ENCODE measurements at regions not wholly inside any gene's neighbourhood (a gene's known extent, or its start where the extent isn't known, plus 50 kb on each side); places are given as distances from the start of the nearest gene placed in this dataset.
"Not testable (repeated sequence)": the region's sequence is repeated elsewhere in the genome, so short reads cannot be mapped to it uniquely, and the experiment has no call there.

DNA sequence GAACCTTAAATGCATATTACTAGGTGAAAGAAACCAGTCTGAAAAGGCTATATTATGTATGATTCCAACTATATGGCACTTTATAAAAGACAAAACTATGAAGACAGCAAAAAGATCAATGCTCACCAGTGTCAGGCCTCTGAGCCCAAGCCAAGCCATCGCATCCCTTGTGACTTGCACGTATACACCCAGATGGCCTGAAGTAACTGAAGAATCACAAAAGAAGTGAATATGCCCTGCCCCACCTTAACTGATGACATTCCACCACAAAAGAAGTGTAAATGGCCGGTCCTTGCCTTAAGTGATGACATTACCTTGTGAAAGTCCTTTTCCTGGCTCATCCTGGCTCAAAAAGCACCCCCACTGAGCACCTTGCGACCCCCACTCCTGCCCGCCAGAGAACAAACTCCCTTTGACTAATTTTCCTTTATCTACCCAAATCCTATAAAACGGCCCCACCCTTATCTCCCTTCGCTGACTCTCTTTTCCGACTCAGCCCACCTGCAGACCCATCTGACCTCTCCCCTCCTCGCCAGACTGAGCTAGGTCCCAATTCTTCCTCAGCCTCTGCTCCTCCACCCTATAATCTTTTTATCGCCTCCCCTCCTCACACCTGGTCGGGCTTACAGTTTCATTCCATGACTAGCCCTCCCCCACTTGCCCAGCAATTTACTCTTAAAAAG is 1239.5 kb downstream of the OLFM4 start:
- FAIRE-seq = not testable (repeated sequence)

DNA sequence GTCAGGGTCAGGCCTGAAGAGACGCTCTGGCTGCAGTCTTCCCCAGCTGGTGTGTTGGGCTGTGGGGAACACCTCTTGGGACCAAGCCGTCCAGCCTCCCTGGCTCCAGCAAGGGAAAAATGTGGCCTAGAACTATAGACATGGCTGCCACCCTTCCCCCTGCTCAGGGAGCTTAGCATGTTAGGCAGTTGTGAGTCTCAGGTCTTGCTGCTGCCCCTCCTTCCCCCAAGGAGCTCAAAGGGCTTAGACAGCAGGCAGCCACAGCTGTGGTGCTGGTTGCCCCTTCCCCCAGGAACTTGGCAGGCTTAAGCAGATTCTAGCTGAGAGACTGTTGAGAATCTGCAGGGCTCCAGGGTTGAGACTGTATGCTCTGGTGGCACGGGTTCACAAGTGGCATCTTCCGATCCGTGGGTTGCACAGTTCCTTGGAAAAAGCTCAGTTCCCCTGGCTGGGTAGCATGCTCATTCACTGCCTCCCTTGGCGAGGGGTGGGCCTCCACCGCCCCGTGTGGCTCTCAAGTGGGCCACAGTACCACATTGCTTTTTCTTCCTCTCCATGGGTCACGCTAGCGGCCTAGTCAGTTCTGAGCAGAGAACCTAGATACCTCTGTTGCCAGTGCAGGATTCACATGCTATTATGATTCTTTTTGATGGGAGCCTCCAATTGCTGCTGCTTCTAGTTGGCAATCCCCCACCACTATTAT is 1258.6 kb downstream of the OLFM4 start:
- FAIRE-seq = no peak

DNA sequence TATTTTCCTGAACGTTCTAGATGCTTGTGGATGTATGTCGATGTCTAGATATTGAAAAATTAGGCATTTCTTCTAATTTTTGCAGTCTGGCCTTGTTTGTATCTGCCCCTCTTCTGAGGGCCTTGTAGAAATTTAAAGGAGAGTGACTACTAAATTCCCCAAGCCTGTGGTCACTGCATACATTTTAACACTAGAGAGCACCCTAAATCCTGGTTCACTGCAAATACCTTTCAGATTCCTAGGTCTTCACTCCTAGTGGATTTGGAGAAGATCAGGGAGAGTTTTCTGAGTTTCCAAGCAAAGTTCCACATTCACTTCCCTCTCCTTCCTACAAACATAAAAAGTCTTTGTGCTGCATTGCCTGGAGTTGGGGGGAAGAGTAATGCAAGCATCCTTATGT is 1272.5 kb downstream of the OLFM4 start:
- FAIRE-seq = no peak

DNA sequence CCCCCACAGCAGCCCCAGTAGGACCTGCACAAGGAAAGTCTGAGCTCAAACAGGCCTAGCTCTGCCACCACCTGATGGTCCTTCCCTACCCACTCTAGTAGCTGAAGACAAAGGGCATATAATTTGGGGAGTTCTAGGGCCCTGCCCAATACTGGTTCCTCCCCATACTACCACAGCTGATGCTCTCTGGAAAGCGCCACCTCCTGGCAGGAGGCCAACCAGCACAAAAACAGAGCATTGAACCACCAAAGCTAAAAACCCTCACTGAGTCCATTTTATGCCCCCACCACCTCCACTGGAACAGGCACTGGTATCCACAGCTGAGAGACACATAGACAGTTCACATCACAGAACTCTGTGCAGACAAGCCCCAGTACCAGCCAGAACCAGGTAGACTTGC is 1276.8 kb downstream of the OLFM4 start:
- FAIRE-seq = no peak

DNA sequence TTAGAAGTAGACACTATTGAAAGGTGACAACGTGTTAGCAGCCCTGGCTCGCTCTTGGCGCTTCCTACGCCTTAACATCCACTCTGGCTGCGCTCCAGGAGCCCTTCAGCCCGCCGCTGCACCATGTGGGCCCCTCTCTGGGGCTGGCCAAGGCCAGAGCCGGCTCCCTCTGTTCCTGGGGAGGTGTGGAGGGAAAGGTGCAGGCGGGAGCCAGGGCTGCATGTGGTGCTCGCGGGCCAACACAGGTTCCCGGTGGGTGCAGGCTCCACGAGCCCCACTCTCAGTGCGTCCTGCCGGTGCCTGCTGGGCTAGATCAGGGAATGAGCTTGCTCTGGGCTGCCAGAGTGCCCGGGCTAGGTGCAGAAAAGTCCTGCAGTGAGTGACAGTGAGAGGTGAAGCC is 1284.3 kb downstream of the OLFM4 start:
- FAIRE-seq = no peak

DNA sequence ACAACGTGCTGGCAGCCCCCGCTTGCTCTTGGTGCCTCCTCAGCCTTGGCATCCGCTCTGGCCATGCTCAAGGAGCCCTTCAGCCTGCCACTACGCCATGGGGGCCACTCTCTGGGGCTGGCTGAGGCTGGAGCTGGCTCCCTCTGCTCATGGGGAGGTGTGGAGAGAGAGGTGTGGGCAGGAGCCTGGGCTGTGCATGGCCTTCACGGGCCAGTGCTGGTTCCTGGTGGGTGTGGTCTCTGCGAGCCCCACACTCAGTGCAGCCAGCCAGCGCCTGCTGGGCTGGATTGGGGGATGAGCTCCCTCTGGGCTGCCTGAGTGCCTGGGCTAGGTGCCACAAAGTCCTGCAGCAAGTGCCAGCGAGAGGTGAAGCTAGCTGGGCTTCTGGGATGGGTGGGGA is 1289.1 kb downstream of the OLFM4 start:
- no peak for FAIRE-seq

DNA sequence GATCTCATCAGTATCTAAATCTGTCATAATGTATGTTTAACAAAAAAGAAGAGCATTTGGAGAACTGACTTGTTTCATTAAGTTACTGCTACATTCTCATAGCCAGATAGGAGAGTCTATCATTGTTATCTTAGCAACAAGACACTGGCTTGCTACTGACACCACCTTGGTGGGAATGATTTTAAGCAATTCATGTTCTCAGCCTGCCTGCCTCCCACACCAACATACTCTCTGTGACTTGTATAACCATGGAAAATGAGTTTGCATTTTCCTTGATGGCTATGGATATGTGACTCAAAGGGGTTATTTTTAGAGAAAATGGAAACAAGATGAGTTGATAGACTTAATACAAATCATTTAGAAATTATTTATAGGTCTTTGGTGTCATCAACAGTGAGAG is 1308.9 kb downstream of the OLFM4 start:
- FAIRE-seq = no peak

DNA sequence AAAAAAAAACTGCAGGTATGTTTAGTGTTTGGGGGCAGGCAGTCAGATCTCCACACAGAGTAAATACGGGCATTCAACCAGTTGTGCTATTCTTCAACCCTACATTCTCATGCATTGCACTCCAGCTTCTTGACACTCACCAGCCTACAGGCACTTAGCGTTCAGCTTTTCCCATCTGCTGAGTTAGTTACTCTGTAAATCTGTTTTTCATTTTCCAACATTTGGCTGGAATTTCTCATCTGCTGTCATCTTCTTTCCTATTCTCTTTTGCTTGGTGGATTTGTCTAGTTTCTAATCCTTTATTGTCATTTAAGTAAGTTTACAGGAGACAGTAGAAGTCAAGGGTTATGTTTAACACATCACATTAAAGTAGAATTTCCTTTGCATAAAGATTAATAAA is 1318.9 kb downstream of the OLFM4 start:
- no peak for FAIRE-seq

DNA sequence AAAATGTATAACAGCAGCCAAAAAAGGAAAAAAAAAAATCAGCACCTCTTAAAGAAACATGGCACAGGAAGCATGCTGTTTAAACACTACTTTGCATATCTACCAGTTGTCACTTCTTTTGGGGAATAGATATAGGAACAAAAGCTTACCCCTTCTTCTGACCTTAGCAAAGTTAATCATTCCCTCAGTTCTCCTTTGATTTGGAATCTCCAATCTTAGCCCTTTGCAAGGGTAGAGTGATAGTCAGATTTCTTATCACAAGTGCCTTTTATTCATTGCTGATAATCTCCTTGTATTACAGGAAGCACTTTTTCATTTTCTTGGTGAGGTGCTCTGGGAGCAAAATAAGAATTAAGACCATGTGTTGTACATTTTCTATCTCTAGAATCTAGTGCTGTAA is 1327.6 kb downstream of the OLFM4 start:
- no peak for FAIRE-seq

DNA sequence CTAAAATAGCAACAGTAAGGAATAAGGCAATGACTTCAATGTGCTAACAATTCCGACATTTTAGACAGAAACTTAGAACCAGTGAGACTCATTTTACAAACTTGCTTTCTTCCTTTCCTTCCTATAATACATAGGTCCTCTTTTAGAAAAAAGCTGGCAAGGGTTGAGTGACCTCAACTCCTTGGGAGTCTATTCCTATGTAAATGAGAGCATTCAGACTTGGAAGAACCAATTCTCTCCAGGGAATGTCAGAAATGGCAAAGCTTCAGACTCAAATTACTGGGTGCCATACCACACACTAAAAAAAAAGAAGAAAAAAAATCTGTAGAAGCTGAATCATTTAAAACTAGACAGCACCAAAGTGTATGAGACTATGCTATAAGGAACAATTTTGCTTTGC is 1328.2 kb downstream of the OLFM4 start:
- no peak for FAIRE-seq

DNA sequence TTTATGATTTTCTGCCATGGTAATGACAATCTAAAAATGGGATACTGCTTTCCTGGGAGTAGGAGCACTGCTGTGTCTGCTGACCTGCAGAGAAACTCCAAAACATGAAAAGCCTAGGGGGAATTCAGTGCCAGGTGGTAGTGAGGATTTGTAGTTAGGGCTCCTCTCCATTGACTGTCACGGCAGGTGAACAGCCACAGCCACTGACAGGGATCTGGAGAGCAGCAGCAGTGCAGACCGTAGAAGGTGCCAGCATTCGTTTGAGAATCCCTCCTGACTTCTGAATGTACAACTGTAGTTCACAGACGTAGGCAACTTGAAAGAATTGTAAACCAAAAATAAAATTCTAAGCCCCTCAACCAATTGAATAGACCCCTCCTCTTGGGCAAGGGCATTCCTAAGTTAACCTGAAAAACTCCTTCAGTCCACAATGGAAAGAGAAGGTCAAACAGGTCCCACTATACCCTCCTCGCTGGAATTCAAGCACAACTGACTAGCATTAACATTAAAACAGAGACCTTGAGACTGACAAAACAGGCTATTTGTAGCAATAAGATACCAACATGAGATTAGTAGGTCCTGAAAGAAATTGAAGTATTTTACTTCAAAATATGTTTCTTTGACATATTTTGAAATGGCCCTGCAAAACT is 1328.8 kb downstream of the OLFM4 start:
- no peak for FAIRE-seq

DNA sequence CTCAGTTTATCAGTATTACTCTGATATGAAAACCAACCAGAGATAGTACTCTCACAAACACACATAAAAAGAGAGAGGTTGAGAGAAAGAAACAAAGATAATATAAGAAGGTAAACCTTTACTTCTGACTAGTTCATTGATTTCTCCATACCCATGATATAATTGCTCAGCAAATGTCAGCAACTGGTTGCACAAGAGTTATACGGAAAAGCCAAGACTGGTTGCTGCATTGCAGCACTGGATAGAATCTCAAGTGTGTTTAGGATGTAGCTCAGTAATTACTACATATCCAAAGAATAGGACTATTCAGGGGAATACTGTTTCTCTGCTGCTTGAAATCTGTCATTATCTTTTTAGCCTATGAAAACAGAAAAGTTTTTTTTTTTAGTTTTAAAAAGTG is 1332.8 kb downstream of the OLFM4 start:
- no peak for FAIRE-seq

DNA sequence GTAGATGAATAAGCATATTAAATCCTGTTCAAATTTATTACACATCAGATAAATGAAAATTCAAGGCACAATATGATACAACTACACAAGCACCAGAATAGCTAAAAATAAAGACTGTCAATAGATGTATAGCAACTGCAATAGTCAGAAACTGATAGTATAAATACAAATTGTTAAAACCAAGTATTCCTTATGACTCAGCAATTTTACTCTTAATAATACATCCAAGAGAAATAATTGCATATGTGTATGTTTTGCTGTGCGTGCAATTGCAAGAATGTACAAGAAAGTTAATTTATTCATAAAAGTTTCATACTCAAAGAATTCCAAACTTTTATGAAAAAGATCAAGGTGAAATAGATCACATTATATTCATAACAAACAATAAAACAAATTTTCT is 1338.1 kb downstream of the OLFM4 start:
- no peak for FAIRE-seq

DNA sequence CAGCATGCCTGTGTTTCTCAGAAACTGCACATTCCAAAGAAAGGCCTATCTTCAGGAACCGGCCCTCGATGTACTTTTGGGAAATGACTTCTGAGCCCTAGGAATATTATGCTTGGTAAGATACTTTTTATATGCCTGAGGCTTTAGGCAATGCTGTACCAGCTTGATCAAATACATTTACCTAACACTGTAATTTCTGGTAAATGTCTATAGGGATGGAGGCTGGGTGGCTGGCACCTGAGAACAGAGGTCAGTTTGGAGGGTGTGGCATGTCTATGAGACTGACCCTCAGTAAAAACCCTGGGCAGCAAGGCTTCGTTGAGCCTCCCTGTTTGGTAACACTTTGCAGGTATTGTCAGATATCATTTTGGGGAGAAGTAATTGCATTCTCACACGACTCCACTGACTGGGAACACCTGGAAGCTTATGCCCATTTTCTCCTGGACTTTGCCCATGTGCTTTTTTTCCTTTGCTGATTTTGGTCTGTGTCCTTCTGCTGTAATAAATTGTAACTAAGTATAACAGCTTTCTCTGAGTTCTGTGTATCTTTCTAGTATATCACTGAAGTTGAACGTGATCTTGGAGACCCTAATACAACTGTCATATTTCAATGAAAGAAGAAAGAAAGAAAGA is 1339.1 kb downstream of the OLFM4 start:
- no peak for FAIRE-seq

DNA sequence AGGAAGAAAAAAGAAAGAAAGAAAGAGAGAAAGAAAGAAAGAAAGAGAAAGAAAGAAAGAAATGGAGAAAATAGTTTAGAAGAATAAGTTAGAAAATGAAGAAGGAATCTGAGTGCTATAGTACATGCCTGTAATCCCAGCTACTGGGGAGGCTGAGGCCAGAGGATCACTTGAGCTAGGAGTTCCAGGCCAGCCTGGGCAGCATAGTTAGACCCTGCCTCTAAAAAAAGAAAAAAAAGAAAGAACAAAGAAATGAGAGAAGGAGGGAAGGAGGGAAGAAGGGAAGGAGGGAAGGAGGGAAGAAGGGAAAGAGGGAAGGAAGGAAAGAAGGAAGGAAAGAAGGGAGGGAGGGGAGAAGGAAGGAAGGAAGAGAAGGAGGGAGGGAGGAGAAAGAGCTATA is 1339.8 kb downstream of the OLFM4 start:
- no peak for FAIRE-seq

DNA sequence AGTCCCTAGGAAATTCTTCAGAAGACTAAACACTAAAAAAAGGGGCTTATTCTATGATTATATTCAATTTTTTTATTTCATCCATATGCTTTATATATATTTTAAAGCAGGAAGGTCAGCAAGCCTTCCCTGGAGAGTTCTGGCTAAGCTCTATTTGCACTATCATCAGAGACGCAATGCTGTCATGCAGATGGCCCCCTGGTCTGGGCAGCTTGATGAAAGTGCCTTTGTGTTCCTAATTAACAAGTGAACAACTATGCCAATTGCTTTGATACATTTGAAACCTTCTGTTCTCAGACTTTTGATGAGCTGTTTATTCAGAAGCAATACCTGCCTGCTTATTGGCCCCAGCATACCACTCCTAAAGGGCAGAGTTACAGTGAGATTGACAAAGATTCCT is 1344.6 kb downstream of the OLFM4 start:
- FAIRE-seq = no peak

DNA sequence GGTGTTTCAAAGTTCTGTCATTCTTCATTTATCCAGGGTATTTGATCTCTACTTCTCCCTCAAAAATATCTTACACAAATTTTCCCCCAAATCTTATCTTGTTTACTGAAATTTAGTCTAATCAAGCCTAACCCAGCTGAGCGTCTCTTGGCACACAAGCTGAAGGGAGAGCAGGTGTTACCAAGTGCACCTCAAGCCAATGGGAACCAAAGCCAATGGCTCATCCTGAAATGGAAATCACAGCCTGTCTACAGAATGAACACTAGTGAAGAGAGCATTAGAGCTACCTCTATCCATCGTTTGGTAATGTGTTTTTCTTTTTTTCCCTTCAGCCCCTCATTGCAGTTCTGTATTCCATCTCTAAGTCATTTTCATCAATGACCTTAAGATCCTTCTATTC is 1350.8 kb downstream of the OLFM4 start:
- FAIRE-seq = no peak

DNA sequence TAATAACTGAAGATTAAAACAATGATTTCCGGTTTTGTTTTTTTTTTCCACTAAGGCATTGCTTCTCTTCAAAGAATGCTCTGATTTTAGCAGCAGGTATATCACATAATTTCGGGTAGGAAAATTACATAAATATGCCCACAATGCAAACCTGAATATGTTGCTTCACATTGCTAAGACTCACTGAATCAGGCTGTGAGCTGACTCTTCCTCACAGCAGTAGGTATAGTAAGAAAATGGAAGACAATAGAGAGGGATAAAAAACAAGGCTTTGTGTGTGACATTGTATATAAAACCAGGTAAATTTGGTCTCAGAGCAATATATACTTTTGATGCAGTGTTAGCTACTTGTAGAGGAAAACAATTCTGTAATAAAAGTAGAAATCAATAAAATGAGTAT is 1355.0 kb downstream of the OLFM4 start:
- no peak for FAIRE-seq

DNA sequence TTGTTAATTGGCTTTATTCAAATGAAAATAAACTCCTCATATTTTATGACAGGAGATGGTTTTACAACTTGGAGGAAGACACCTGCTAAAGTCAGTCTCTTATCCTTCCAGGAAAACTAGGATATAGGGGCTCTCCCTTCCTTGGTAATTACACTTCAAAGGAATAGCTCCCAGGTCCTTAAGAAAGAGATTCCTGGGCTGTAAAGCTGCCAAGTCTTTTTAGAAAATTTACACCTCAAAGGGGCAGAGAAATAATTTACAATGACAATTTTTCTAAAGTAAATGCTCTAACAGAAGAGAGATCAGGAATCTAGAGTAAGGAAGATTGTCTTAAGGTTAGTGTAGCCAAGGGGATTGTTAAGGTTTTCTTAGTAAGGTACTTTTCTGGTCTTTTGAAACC is 1359.0 kb downstream of the OLFM4 start:
- FAIRE-seq = no peak

DNA sequence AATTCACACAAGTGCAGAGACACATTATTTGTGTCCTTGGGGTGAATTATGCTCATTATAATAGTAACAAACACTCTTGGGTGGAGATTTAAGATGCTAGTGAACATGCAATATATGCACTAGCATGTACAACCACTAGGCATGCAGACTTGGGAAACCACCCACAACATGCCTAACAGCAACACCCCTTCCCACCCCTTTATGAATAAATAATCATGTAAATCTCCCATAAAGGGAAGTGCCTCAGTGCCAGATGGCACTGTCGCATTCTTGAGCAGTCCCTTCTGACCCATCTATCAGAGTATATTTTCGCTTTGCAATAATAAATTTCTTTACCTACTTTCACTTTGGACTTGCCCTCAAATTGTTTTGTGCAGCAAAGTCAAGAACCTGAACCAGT is 1362.2 kb downstream of the OLFM4 start:
- no peak for FAIRE-seq

DNA sequence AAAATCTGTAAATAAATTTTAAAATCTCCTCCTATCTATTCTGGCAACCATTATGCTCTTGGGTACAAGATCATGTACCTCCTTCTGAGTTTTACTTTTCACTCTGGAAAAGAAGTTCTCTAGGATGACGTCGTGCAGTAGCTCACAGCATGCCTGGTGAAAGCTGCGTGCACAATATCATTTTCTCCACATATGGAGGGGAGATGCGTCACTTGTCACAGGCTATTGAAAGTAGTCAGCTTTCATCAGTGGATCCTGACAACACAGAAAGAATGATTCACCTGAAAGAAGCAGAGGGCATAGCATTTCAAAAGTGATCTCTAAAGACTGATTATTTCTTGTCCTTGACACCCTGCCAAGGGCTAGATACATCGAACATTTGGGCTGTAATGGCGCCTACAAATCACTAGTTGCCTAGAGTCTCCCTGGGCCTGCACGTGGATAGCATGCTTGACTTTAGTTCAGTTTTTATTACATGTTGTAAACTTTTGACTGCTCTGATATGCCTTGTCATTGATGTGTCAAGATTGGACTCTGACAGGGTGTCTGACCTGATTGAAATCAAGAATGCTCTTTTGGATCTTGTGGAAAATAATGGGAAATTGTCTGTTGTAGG is 1365.6 kb downstream of the OLFM4 start:
- no peak for FAIRE-seq

DNA sequence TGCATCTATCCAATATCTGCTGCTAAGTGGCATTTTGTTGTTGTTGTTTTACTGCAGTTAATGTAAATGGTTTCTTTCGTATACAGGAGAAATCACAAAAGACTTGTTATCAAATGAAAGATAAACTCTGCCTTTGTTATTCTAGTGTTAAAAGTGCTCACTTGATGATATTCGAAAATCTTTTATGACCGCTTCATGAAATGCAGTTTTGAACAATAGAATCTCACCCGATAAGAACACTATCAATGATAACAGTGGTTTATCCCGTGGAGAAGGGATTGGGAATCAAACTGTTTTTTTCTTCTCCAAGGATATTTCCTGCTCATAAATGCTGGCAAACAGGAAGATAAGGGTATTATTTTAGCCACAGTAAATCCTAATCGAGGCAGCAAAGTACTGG is 1366.3 kb downstream of the OLFM4 start:
- no peak for FAIRE-seq

DNA sequence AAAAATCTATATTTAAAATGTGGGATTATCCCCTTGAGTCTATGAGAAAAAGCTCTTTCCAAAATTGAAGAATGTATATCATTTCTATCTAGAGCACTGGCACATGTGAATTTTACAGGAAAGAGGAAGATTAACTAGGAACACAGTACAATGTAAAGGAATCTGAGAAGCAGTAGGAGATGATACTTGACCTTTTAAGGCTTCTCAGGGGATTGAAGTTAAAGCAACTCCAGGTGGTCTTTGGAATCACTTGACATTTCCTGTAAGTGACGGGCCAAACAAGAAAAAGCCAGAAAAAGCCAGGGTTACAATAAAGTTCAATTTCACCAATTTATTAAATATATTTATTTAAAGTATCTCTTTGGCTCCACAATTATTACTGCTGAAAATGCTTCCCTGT is 1373.9 kb downstream of the OLFM4 start:
- FAIRE-seq = no peak

Measured in TTC549 (cell line).